OCI-LY3 (cell line): ENCODE measurements at regions not wholly inside any gene's neighbourhood (a gene's known extent, or its start where the extent isn't known, plus 50 kb on each side); places are given as distances from the start of the nearest gene placed in this dataset.

Experiments
- EZH2phosphoT487 ChIP-seq: fragments of 200-600 bp; shearing (Covaris generic); IDR thresholded peaks from 2 replicates; pipeline ENCODE4 v1.6.1; 2018; ENCODE audit warnings: antibody characterized with exemption, mixed run types, low read depth
- TF ChIP-seq, protein P1 (sequence below): fragments of 200-600, 300-600 bp; sonication (generic); IDR thresholded peaks from 2 replicates; pipeline ENCODE4 v1.5.1; 2014; ENCODE audit warnings: antibody characterized with exemption, low read length, low read depth

DNA sequence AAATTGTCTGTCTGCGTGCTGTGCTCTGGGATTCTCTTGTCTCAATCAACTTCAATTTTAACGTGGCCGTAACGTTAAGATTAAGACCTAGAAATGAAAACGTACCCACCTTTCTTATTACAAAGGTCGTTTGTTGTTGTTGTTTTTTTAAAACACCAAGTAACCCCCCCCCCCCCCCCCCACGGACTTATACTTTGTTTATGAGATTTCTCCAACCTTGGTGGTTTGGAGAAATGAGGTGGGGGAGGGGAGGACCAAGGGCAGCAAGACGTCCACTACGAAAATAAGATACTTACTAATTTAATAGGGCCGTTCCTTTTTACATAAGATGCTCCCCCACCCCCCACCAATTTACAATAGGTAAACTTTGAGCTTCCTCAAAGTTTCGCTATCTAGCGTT lies 244.4 kb upstream of the TOPAZ1 start:
- TF ChIP-seq, protein P1, sequence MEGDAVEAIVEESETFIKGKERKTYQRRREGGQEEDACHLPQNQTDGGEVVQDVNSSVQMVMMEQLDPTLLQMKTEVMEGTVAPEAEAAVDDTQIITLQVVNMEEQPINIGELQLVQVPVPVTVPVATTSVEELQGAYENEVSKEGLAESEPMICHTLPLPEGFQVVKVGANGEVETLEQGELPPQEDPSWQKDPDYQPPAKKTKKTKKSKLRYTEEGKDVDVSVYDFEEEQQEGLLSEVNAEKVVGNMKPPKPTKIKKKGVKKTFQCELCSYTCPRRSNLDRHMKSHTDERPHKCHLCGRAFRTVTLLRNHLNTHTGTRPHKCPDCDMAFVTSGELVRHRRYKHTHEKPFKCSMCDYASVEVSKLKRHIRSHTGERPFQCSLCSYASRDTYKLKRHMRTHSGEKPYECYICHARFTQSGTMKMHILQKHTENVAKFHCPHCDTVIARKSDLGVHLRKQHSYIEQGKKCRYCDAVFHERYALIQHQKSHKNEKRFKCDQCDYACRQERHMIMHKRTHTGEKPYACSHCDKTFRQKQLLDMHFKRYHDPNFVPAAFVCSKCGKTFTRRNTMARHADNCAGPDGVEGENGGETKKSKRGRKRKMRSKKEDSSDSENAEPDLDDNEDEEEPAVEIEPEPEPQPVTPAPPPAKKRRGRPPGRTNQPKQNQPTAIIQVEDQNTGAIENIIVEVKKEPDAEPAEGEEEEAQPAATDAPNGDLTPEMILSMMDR = no peak
- no peak for TF ChIP-seq EZH2phosphoT487
